Hepatic stellate cell (primary cell): ENCODE measurements at regions not wholly inside any gene's neighbourhood (a gene's known extent, or its start where the extent isn't known, plus 50 kb on each side); places are given as distances from the start of the nearest gene placed in this dataset.

Source experiments
- DNase-seq: peaks from one replicate; pipeline ENCODE4 v3.0.0; 2011; ENCODE audit warnings: low spot score

GRCh38 chr1:90402893-90403849, 313.9 kb downstream of the BARHL2 start:
- DNase-seq = no peak

- DNase-seq = no peak
Measured at GRCh38 chr1:90400131-90400530, 317.0 kb downstream of the BARHL2 start.

- DNase-seq = no peak
Measured at GRCh38 chr1:90396917-90397316, 320.2 kb downstream of the BARHL2 start.

- no peak for DNase-seq
Measured at GRCh38 chr1:90394247-90394646, 322.9 kb downstream of the BARHL2 start.

- no peak for DNase-seq
Measured at GRCh38 chr1:90393025-90393424, 324.1 kb downstream of the BARHL2 start.

- no peak for DNase-seq
Measured at GRCh38 chr1:90391126-90391525, 326.0 kb downstream of the BARHL2 start.

GRCh38 chr1:90387805-90388204, 329.3 kb downstream of the BARHL2 start:
- DNase-seq = no peak

GRCh38 chr1:90386899-90387720, 330.0 kb downstream of the BARHL2 start:
- no peak for DNase-seq

- no peak for DNase-seq
Measured at GRCh38 chr1:90384193-90384592, 332.9 kb downstream of the BARHL2 start.

- DNase-seq = no peak
Measured at GRCh38 chr1:90382161-90382560, 334.9 kb downstream of the BARHL2 start.

- DNase-seq = no peak
Measured at GRCh38 chr1:90381598-90381997, 335.5 kb downstream of the BARHL2 start.

- DNase-seq = no peak
Measured at GRCh38 chr1:90371448-90371813, 345.7 kb downstream of the BARHL2 start.

- DNase-seq = no peak
Measured at GRCh38 chr1:90370686-90371447, 346.2 kb downstream of the BARHL2 start.

- no peak for DNase-seq
Measured at GRCh38 chr1:90362163-90362562, 354.9 kb downstream of the BARHL2 start.

GRCh38 chr1:90361026-90361425, 356.1 kb downstream of the BARHL2 start:
- no peak for DNase-seq

- no peak for DNase-seq
Measured at GRCh38 chr1:90359994-90360393, 357.1 kb downstream of the BARHL2 start.

- no peak for DNase-seq
Measured at GRCh38 chr1:90358448-90358847, 358.7 kb downstream of the BARHL2 start.

GRCh38 chr1:90357995-90358394, 359.1 kb downstream of the BARHL2 start:
- no peak for DNase-seq

- DNase-seq = no peak
Measured at GRCh38 chr1:90356991-90357390, 360.1 kb downstream of the BARHL2 start.

GRCh38 chr1:90356101-90356500, 361.0 kb downstream of the BARHL2 start:
- DNase-seq = no peak

GRCh38 chr1:90354704-90355103, 359.8 kb downstream of the ZNF326 start:
- DNase-seq = no peak

- no peak for DNase-seq
Measured at GRCh38 chr1:90351019-90351418, 356.1 kb downstream of the ZNF326 start.
